HG02884 (cell line): ENCODE measurements at regions not wholly inside any gene's neighbourhood (a gene's known extent, or its start where the extent isn't known, plus 50 kb on each side); places are given as distances from the start of the nearest gene placed in this dataset.
"Not testable (repeated sequence)": the region's sequence is repeated elsewhere in the genome, so short reads cannot be mapped to it uniquely, and the experiment has no call there.

Source experiments
- ATAC-seq: cut with Tn5 transposase; IDR thresholded peaks from one replicate; pipeline ENCODE4 v1.9.1; 2021; ENCODE audit warnings: mild to moderate bottlenecking, moderate library complexity; ENCODE audit not compliant: unreplicated experiment

- no peak for ATAC-seq
Observed at GRCh38 chr3:26256224-26256623, 366.3 kb upstream of the LRRC3B start.

DNA sequence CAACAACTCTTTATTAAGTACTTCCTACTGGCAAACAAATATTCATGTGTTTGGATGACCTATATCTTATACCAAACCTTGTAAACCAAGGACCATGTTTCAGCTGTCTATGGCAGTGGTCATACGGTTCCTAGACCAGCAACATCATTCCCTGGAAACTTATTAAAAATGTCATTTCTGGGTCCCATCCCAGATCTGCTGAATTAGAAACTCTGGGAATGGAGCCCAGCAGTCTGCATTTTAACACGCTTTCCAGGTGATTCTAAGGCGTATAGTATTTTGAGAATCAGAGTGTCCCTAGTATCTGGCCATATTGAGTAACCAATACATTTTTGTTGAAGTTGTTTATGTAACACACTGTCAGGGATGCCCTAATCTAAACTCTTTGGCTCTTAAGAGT is 363.4 kb upstream of the LRRC3B start:
- ATAC-seq, result no peak

DNA sequence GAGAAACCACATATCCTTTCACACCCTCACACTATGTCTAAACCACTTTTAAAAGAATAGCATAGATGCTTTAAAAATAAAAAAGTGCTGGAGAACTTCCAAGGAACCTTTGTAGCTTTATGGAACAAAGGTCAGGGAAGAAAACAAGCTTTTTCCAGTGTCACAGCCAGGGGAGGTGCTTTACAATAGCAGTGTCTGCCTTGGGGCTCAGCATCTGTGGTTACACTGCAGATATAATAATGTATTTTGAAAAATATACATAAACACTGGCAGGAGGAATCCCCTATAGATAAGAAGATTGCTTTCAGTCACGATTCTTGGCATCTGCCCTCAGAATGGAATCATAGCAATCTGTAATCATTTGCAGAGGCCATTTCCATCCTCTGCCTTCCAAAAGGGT is 362.4 kb upstream of the LRRC3B start:
- ATAC-seq, result no peak

GRCh38 chr3:26264708-26265107 is 357.9 kb upstream of the LRRC3B start:
- ATAC-seq, result no peak

DNA sequence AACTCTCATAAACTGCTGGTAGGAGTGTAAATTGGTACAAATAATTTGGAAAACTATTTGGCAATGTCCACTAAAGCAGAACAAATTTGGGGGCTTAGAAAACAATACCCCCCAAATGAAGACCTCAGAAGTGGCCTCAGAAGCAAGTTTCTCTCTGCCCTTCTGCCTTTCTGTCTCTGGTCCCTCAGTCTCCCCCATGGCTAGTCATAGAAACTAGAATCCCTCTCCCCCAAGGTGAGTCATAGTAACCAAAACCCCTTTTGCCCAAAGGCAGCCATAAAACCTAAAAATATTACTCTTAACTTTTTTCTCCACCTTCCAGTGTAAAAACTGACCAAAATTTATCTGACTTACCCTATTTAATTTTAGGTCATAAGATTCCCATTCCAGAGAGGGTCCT is 350.7 kb upstream of the LRRC3B start:
- ATAC-seq, result no peak

DNA sequence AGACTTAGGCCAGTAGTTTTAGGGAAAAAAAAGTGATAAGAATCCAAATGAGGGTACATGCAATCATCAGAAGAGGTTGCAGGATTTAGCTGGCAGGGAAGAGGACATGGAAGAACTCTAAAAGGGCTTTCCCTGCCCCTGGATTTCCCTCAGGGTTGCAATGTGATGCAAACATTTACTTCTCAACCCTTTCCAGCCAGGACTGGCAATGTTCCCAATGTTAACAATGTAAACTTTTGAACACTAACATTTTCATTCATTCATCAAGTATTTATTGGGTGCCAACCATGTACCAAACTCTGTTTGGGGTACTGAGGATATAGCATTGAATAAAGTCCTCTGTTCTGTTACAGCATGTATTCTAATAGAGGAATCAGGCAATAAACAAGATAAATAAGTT is 349.4 kb upstream of the LRRC3B start:
- no peak for ATAC-seq

GRCh38 chr3:26279091-26279490 is 343.5 kb upstream of the LRRC3B start:
- ATAC-seq, result no peak

DNA sequence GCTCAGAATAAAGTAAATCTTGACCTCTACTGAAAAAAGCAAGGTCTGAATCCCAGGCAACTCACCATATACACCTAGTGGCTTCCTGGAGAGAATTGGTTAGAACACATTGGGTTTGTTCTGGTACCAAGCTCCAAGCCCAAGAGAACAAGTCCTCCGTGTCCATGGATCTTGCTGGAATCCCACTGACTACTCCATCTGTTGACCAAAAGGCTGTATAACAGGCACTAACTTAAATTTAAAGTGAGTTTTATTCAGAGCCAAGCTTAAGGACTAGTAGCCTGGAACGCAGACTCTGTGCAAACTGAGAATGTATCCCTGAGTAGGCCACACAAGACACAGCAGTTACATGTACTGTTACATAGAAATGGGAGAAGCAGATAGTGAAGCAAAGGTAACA is 342.1 kb upstream of the LRRC3B start:
- ATAC-seq, result no peak

GRCh38 chr3:26281284-26281985 is 341.1 kb upstream of the LRRC3B start:
- no peak for ATAC-seq

DNA sequence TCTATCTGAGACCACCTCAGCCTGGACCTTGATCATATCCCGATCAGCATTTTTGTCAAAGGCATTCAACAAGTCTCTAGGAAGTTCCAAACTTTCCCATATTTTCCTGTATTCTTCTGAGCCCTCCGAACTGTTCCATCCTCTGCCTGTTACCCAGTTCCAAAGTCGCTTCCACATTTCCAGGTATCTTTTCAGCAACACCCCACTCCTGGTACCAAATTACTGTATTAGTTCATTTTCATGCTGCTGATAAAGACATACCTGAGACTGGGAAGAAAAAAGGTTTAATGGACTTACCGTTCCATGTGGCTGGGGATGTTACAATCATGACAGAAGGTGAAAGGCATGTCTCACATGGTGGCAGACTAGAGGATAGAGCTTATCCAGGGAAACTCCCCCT is 338.1 kb upstream of the LRRC3B start:
- not testable (repeated sequence) for ATAC-seq

DNA sequence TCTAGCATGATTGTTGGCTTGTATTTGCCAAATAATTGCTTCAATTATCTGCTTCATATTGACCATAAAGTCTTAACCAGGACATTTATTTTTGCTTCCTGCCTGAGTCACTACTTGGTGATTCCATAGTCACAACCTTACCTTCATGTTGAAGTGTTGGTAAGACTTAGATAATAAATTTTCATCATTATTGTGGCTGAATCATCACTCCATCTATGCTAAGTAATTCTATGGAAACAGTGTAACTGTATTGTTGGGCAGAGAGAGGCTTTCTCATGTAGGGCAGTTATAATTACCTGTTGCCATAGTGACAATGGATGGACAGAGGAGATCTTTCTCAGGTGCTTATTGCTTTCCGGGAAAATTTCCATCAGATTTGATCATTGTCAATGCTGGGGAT is 330.7 kb upstream of the LRRC3B start:
- ATAC-seq, result no peak

- no peak for ATAC-seq
Observed at GRCh38 chr3:26292780-26293179, 329.8 kb upstream of the LRRC3B start.

GRCh38 chr3:26293329-26293844 is 329.2 kb upstream of the LRRC3B start:
- no peak for ATAC-seq

GRCh38 chr3:26307192-26307591 is 315.4 kb upstream of the LRRC3B start:
- no peak for ATAC-seq

GRCh38 chr3:26307787-26308186 is 314.8 kb upstream of the LRRC3B start:
- no peak for ATAC-seq

DNA sequence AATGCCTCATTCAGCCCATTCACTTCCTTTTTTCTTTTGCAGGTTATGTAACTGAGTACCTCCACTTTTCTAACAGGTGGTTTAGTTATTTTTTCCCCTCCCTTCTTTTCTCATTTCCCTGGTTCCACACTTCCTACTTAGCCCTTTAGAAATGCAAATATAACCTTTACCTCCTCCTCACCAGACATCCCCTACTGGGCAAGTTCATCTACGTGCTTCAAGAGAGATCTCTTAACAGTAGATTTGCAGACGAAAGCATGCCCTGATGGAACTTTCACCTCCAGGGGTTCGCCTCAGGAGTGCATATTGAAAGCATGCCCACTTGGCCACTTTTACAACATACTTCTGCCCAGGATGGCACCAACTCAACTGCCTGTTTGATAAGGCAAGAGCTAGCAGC is 314.1 kb upstream of the LRRC3B start:
- ATAC-seq, result no peak

DNA sequence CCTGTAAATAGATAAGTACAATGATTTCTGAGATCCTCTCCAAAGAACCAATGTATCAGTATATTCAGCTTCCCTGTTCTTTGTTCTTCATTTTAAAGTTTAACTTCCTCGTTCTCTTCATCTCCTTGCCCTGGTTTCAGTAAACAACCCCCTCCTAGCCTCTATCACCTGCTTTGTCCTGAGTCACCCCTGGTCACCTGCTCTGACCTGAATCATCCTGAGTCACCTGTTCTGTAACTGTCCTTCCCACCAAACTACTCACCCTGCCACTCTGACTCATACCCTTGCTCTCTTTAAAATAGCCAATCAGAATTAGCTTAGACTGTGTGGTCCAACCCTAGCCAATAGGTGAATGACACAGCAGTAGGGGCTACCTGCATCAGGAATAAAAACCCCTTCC is 313.0 kb upstream of the LRRC3B start:
- not testable (repeated sequence) for ATAC-seq

DNA sequence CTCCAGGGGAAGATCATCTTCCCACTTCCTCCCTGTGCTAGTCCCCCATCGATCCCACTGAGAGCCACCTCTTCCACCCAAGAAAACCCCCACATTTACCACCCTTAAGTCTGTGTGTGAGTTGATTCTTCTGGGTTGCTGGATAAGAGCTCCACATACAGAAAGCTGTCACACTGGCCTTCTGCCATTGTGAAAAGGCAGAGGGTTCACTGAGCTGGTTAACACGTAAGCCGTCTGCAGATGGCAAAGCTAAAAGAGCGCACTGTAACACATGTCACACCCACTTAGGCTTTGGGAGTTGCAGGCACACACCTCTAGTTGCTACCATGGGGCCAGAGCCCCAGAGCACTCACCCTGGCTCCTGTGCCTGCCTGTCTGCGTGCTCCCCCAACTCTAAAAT is 309.8 kb upstream of the LRRC3B start:
- no peak for ATAC-seq

DNA sequence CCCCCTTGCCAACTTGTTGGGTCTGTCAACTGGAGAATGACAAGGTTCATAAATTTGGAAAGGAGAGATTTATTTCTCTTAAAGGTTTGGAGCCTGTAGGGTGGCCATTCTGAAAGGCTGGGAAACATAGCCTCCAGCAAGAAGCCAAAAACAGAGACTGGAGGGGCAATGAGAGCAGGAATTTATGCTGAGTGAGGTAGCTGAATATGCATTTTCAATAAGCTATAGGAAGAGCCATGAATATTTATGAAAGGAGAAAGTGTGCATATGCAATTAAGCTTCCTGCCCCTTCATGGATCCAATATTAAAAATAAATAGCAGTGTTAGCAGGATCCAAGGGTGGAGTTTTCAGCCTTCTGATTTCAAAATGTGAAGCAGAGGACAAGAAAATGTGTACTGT is 306.1 kb upstream of the LRRC3B start:
- ATAC-seq, result no peak

GRCh38 chr3:26323741-26324140 is 298.8 kb upstream of the LRRC3B start:
- not testable (repeated sequence) for ATAC-seq

DNA sequence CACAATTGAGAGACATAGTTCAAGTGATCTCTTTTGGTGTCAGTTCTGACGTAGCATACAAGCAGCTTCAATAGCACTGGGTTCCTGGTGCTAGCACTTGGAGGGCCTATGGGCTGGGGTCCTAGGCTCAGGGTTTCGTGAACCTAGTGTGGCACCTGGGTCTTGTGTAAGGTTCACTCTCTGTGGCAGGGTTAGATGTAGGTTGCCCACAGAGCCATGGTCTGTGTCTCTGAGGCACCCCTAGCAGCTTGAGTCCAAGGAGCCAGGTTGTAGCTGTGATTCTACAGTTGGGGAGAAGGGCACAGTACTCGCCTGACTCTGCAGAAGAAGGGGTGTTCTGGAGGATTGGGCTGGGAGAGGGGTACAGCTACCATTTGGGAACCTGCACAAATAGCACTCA is 282.6 kb upstream of the LRRC3B start:
- ATAC-seq, result no peak

GRCh38 chr3:26343647-26344046 is 278.9 kb upstream of the LRRC3B start:
- no peak for ATAC-seq

DNA sequence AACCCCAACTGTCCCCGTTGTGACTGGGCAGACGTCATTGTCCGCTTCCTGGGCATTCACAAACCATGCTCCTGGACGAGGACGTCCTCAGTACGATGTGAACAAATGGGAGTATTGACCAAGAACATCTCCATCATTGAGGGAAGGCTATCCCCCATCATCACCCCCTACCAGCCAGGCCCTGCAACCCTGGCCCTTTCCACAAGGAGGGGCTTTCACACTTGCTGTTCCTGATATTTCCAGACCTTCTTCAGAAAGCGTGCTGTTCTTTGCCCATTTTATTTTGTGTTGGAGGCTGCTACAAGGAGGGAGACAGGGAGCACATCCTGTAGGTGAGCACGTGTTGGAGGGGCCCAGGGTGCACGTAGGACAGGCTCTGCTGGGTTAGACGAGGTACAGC is 277.0 kb upstream of the LRRC3B start:
- ATAC-seq, result no peak
